HG02973 (cell line): ENCODE measurements at regions not wholly inside any gene's neighbourhood (a gene's known extent, or its start where the extent isn't known, plus 50 kb on each side); places are given as distances from the start of the nearest gene placed in this dataset.
"Not testable (repeated sequence)": the region's sequence is repeated elsewhere in the genome, so short reads cannot be mapped to it uniquely, and the experiment has no call there.

Experiments
- ATAC-seq: cut with Tn5 transposase; IDR thresholded peaks from one replicate; pipeline ENCODE4 v1.9.1; 2021; ENCODE audit warnings: moderate library complexity; ENCODE audit not compliant: unreplicated experiment

GRCh38 chr5:167425161-167425560 lies 866.3 kb upstream of the WWC1 start:
- ATAC-seq, result no peak

GRCh38 chr5:167426501-167426900 lies 864.9 kb upstream of the WWC1 start:
- no peak for ATAC-seq

GRCh38 chr5:167427641-167428040 lies 863.8 kb upstream of the WWC1 start:
- not testable (repeated sequence) for ATAC-seq

GRCh38 chr5:167440846-167441245 lies 850.6 kb upstream of the WWC1 start:
- ATAC-seq, result no peak

- ATAC-seq, result no peak
These were observed 848.5 kb upstream of the WWC1 start for GRCh38 chr5:167442922-167443321.

- ATAC-seq, result no peak
These were observed 843.7 kb upstream of the WWC1 start for GRCh38 chr5:167447466-167448375.

GRCh38 chr5:167448376-167448775 lies 843.1 kb upstream of the WWC1 start:
- ATAC-seq, result no peak

- no peak for ATAC-seq
These were observed 840.4 kb upstream of the WWC1 start for GRCh38 chr5:167451076-167451475.

- ATAC-seq, result no peak
These were observed 839.3 kb upstream of the WWC1 start for GRCh38 chr5:167452136-167452535.

- ATAC-seq, result no peak
These were observed 838.0 kb upstream of the WWC1 start for GRCh38 chr5:167453246-167454030.

GRCh38 chr5:167458412-167458811 lies 833.0 kb upstream of the WWC1 start:
- no peak for ATAC-seq

- ATAC-seq, result no peak
These were observed 830.9 kb upstream of the WWC1 start for GRCh38 chr5:167460449-167461020.

- no peak for ATAC-seq
These were observed 827.5 kb upstream of the WWC1 start for GRCh38 chr5:167463939-167464338.

- ATAC-seq, result no peak
These were observed 824.5 kb upstream of the WWC1 start for GRCh38 chr5:167466992-167467391.

- ATAC-seq, result no peak
These were observed 818.8 kb upstream of the WWC1 start for GRCh38 chr5:167472566-167473108.

- ATAC-seq, result no peak
These were observed 813.3 kb upstream of the WWC1 start for GRCh38 chr5:167478188-167478587.

GRCh38 chr5:167479779-167480178 lies 811.7 kb upstream of the WWC1 start:
- ATAC-seq, result no peak

- no peak for ATAC-seq
These were observed 810.1 kb upstream of the WWC1 start for GRCh38 chr5:167481345-167481744.

- ATAC-seq, result no peak
These were observed 808.9 kb upstream of the WWC1 start for GRCh38 chr5:167482555-167482954.

- ATAC-seq, result no peak
These were observed 806.2 kb upstream of the WWC1 start for GRCh38 chr5:167485061-167485774.

GRCh38 chr5:167488371-167488770 lies 803.1 kb upstream of the WWC1 start:
- no peak for ATAC-seq
